ENCODE measurements at regions not wholly inside any gene's neighbourhood (a gene's known extent, or its start where the extent isn't known, plus 50 kb on each side); places are given as distances from the start of the nearest gene placed in this dataset.
A peak's percentile ranks its signal among the peaks of the same experiment; 100 is the strongest.

DNA sequence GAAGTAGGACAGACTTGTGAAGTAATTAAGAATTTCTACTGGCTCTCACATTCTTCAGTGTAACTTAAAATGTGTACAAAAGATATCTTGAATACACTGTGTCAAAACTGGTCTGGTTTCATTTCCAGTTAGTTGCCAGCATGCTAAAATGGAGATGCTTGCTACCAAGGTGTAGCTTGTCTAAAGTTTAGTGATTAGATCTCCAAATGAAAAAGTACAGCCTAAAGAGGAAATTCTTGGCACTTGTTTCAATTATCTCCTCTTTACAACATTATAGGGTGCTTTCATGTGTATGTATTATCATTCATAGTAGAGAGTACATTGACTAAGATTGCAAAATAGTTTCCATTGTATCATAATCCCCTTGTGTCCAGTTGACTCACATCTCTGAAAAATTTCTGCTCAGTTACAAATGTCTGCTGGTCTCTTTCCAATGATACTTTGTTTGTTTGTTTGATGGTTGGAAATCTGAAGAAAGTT is 97.3 kb upstream of the SPRY1 start:
- TF ChIP-seq, protein P1, sequence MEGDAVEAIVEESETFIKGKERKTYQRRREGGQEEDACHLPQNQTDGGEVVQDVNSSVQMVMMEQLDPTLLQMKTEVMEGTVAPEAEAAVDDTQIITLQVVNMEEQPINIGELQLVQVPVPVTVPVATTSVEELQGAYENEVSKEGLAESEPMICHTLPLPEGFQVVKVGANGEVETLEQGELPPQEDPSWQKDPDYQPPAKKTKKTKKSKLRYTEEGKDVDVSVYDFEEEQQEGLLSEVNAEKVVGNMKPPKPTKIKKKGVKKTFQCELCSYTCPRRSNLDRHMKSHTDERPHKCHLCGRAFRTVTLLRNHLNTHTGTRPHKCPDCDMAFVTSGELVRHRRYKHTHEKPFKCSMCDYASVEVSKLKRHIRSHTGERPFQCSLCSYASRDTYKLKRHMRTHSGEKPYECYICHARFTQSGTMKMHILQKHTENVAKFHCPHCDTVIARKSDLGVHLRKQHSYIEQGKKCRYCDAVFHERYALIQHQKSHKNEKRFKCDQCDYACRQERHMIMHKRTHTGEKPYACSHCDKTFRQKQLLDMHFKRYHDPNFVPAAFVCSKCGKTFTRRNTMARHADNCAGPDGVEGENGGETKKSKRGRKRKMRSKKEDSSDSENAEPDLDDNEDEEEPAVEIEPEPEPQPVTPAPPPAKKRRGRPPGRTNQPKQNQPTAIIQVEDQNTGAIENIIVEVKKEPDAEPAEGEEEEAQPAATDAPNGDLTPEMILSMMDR (IDR thresholded peaks at IDR 0.05): no peak
- TF ChIP-seq EP300 (IDR thresholded peaks at IDR 0.05) (no peak), POLR2AphosphoS5 (IDR thresholded peaks at IDR 0.05) (peak in 1 of 2 donors; percentile 41)

All from esophagus muscularis mucosa (tissue), 4 donors.